ENCODE measurements at regions not wholly inside any gene's neighbourhood (a gene's known extent, or its start where the extent isn't known, plus 50 kb on each side); places are given as distances from the start of the nearest gene placed in this dataset.
"Not testable (repeated sequence)": the region's sequence is repeated elsewhere in the genome, so short reads cannot be mapped to it uniquely, and the experiment has no call there.

- DNase-seq, result peak; percentile 93
Observed at GRCh38 chr11:69905611-69906452, 86.6 kb upstream of the FGF3 start.

DNA sequence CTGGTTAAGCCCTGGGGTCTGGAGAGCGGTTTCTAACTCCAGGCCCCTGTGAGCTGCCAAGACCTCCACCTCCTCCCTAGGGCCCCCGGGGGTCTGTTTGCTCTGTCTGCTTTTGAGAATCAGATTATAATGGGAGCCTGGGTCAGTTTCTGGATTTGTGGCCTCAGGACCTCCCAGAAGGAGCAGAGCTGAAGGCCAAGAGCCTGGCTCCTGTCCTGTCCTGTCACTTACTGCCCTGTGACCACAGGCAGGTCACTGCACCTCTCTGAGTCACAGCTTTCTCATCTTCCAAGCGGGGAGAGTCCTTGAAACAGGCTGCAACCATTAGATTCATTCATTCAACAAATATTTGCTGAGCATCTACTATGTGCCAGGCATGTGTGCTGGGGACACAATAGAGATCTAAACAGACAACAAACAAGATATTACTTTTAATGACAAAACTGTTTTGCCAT lies 87.3 kb upstream of the FGF3 start:
- DNase-seq, result no peak

- no peak for DNase-seq
Observed at GRCh38 chr11:69907611-69908010, 88.4 kb upstream of the FGF3 start.

DNA sequence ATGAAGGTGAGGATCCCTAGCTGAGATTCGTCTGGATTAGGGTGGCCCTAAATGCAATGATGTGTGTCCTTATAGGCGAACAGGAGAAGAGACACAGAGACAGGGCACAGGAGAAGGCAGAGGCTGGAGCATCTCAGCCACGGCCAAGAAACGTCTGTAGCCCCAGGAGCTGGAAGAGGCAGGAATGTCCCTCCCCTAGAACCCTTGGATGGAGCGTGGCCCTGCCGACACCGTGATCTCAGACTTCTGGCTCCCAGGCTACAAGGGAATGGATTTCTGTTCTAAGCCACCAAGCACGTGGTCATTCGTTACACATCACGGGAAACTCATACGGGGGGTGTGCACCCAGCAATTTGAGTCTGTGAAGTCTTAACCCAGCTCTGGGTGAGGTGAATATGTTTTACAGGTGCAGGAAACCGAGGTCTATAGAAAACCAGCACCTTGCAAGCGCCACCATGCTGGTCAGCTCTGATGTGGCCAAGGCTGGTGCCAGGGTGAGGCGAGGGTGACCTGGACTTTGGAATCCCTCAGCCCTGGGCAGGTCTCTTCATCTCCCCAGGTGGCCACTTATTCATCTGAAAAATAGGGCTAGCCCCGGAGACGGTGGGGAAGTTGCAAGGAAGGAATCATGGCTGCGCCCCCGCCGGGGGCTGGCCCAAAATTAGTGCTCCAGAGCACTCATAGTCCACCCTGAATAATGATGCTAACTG lies 89.5 kb upstream of the FGF3 start:
- DNase-seq, result no peak

- peak; percentile 51 for DNase-seq
Observed at GRCh38 chr11:69909561-69910518, 90.6 kb upstream of the FGF3 start.

DNA sequence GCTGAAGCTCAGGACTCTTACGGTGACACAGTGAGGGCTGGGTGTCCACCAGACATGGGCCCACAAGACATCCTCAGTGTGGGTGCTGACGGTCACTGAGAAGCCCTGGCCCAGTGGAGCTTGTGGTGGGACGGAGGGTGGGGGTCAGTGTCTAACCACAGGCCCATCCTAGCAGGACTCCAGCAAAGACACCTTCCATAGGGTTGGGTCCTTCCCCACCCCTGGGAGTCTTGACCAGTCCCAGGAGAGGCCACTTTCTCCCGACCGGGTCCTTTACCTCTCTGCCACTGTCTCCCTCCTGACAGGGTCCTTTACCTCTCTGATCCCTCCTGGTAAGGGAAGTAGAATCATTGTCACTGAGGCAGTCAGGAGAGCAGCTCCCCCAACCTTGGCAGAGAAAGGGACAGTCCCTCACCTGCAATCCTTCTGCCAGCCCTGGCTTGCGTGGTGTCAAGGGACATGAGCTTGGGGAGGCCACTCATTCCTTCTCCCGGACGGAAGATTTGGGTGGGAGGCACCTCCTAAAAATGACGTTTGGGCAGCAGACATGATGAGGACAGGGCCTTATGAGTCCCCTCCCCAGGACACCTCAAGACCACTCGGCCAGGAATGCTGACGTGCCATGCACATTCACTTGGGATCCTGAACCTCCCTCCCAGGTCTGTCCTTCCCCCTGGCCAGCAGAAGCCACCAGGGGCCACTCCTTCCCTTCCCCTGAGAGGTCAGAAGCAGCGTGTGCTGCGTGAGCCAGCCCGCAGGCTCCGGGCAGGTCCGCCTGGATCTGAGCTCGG lies 91.5 kb upstream of the FGF3 start:
- DNase-seq, result no peak

DNA sequence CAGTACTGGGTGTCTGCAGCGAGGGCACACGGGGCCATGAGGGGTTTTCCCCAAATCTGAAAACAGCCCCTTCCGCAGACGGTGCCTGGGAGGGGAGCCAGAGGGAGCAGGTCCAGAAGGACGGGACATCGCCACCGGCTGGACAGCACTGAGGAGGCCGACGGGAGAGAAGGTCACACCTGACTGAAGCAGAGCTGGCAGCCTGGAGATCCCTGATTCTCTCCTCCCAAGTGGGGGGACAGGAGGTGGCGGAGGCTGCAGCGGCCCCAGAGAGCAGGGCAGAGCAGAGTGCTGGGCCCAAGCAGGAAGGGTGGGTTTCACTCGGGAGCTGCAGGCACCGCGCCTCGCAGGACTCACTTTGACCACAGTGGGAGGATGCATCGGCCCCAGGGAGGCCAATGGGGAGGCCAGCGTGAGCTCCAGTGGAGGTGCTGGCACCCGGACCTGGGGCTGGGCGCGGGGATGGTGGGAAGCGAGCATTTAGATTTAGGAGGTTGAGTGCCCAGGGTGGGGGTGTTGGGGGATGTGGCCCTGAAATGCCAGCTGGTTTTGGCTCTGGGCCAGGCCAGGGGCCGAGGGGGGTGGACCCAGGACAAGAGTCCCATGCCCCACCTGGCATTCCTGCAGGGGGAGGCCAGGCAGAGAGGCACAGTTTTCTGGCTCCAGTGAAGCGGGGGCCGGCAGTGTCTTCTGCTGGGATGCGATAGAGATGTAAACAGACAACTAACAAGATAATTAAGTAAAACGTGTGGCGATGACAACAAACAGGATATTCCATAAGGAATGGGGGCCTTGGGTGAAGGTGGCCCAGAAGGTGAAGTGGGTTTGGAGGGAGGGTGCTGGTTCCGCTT lies 92.3 kb upstream of the FGF3 start:
- no peak for DNase-seq

DNA sequence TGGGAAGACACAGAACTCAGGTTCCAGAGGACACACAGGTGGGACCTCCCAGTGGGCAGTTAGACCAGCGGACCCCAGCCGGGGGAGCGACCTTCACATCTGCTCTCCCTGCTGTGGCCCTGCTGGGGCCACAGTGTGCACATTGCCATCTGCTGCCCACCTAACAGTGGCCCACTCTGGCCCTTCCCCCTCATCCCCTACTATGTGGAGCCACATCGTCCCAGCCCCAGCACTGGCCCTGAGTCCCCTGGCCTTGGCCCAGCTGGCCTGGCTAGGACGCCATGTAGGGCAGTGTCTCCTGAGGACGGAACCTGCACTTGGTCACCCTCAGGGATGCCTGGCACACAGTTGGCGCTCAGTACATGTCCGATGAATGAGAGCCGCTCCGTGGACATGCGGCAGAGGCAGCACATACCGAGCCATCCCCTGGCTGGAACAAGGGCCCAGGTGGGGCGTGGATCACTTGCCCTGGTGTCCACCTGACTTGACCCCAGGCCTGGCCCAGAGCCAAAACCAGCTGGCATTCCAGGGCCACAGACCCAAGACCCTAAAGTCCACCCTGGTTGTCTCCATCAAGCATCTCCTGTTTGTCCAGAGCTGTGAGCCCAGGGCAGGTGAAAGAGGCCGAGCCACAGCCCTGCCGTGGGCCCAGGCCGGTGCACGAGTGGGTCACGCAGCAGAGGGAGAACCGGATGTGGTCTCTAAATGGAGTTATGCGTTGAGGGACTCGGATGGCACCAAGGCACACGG lies 93.1 kb upstream of the FGF3 start:
- DNase-seq, result no peak

GRCh38 chr11:69912911-69913451 lies 93.8 kb upstream of the FGF3 start:
- DNase-seq, result peak; percentile 75

DNA sequence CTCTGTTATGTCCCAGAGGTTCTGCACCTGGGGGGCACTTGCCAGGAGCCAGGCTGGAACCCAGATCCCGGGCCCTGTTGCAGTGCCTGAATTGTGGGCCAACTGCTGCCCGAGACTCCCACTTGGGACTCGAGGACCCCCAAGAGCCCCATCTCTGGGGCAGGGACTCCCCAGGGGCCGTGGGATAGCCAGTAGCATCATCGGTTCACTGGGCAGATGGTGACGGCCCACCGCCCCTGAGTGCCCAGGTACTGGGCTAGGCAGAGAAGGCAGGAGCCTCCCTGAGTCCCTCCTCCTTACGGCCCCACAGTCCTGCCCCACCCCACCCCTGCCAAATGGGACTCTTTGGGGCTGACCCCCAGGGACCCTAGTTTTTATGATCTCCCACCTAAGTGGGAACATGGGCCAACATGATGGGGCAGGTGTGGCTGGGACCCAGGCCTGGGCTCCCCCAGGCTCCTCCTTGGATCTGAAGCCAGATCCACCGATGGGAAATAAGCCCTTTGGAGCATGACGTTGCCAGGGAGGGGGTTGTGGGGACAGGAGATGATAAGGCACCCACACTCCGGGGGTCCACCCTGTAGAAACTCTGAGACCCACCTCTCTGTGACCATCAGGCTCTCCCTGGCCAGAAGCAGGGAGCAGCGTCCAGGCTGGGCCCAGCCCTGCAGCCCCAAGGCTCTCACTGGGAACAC lies 94.5 kb upstream of the FGF3 start:
- no peak for DNase-seq

DNA sequence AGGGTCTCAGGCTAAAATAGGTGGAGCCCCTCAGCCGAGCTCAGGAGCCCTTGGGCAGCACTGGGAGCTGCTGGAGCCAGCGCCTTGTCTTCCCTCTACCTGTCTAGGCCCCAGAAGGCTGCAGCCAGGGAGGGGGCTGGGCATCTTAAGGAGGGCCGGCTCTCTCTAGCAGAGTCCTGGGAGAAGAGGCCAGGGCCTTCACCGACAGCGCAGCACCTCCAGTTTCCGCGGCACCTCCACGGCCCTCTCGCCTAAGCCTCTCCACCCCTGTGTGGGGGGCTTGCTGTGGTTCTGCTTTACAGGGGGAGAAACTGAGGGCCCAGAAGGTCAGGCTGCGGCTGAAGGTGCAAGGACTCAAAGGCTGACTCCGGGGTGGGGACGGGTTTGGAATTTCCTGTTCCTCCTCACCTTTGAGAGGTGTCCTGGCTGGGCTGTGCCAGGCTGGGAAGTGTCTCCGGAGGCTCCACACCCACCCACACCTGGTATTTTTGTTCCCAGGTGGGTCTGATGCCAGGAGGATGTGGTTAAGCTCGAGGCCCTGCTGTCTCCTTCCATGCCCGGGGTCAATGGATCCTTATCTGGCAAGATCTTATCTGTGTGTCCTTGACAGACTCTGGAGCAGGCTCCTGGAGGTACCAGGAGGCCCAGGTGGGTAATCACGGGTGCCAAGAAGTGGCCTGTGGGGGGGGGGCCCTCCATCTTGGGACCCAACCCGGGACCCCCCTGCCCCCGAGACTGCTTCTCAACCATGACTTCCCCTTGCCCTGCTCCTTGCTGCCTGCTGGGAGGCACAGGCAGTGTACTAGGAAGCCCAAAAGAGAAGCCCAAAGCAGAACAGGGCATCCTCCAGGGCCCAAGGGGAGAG lies 95.3 kb upstream of the FGF3 start:
- DNase-seq, result no peak

DNA sequence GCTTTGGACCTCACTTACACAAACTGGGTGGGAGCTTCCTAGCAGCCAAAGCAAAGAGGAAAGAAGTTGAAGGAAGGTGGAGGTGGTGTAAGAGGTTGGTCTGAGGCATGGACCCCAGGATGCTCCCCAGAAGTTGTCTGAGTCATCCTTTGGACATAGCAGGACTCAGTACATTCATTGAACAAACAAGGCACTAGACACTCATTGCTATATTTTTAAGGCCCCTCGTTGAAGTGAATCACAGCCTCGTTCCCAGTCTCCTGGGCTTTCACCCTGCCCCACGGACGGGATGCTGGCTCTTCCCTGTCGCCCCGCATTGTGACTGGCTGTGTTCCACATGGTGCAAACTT lies 95.9 kb upstream of the FGF3 start:
- no peak for DNase-seq

DNA sequence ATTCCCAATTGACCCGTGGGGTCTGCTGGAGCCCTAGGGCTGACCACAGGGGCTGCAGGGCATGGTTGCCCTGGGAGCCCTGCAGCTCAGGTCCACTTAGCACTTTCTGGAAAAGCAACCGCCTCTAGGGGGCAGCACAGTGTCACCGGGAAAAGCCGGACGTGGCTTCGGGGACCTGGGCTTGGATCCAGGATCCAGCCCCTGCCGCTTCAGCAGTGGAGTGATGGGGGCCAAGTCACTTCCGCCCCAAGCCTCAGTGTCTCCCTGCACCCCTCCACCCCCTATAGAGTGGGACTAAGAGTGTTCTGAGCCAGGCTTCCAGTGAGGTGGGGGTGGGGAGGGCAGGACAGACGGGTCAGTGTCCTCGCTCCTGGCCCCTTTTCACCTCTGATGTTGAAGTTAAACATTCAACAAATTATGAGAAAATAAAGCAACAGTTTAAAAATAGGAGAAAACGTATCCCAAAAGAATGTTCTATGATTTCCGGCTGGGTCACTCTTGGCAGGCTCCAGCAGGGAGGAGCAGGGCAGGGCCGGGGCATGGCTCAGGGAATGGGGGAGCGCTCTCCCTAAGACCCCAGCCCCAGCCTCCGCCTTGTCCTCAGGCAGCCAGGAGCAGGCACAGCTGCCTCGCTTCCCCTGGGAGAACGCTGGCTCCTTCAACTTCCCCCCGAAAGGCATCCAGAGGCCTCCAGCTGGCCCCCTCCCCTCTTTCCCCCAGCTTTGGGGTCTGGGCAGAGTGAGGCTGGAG lies 96.5 kb upstream of the FGF3 start:
- DNase-seq, result peak; percentile 82

GRCh38 chr11:69916251-69916649 lies 97.0 kb upstream of the FGF3 start:
- DNase-seq, result not testable (repeated sequence)

GRCh38 chr11:69916806-69917387 lies 97.7 kb upstream of the FGF3 start:
- no peak for DNase-seq

- DNase-seq, result no peak
Observed at GRCh38 chr11:69917529-69917928, 98.3 kb upstream of the FGF3 start.

DNA sequence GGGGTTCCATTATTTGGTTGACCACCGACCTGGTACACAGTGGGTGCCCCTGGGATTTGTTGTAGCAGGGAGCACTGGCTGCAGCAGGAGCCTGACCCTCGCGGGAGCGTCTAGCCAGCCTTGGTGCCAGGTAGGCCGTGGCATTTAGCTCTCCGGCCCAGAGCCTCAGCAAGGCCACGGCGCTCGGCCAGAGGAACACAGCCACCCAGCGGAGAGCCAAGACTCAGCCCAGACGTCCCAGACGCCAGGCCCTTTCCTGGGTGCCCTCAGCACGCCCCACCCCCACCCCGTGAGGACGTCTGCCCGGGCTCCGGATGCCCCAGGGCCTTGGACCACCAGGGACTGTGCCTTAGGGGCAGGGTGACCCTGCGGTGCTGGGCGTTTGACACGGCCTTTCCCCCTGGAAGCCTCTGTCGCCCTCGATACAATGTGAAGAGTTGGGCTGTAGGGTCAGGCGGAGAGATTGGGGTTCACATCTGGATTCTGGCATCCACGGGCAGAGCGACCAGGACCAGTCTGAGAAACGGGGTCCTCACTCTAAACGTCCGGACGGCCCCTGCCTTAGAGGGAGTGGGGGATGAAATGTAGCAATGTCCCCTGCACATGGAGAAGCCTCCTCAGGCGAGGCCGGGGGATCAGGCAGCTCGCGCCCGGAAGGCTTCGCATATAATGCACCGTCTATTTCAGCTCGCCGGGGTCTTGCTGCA lies 99.2 kb upstream of the FGF3 start:
- no peak for DNase-seq

All from hematopoietic multipotent progenitor cell treated with erythropoietin and hydrocortisone succinate and interleukin-3 and kit ligand, for 6 days (in vitro differentiated cells).